ENCODE measurements at regions not wholly inside any gene's neighbourhood (a gene's known extent, or its start where the extent isn't known, plus 50 kb on each side); places are given as distances from the start of the nearest gene placed in this dataset.

- no peaks in the 10 kb centered on the region for H3K9me3 Mint-ChIP-seq
- DNase-seq (ENCODE audit: low spot score) (no peak), ATAC-seq (no peak)
- no peaks in the 10 kb centered on the region for H3F3A ChIP-seq (replicated peaks; ENCODE audit: low read depth)
- no peak overlapping the region for H3K4me2 ChIP-seq
- no peaks in the 10 kb centered on the region for H3K36me3 ChIP-seq (ENCODE audit: insufficient read depth)
- H3K79me2 ChIP-seq (replicated peaks; ENCODE audit: insufficient read depth), result no peaks in the 10 kb centered on the region
- H2AFZ ChIP-seq, result no peak overlapping the region
- H3K4me3 ChIP-seq, result no peak overlapping the region
- H3K36me3 Mint-ChIP-seq (ENCODE audit: low read depth), result no peaks in the 10 kb centered on the region
- no peaks in the 10 kb centered on the region for H4K20me1 ChIP-seq (replicated peaks; ENCODE audit: insufficient read depth)
- no peak overlapping the region for H3K27ac Mint-ChIP-seq
- no peaks in the 10 kb centered on the region for H3K27me3 Mint-ChIP-seq (ENCODE audit: insufficient read depth, low read depth, poor library complexity)
- no peak overlapping the region for H3K27ac ChIP-seq (ENCODE audit: low read depth)
- H3K9me2 ChIP-seq (ENCODE audit: insufficient read depth), result no peaks in the 10 kb centered on the region
- H3K4me1 ChIP-seq (ENCODE audit: insufficient read depth), result no peaks in the 10 kb centered on the region
- no peaks in the 10 kb centered on the region for H3K4me1 Mint-ChIP-seq
- H3K27me3 ChIP-seq (ENCODE audit: insufficient read depth), result no peaks in the 10 kb centered on the region
- TF ChIP-seq ZNF114 (CRISPR knock-in tag; IDR thresholded peaks at IDR 0.05) (no peak), CREB1 (CRISPR knock-in tag; IDR thresholded peaks at IDR 0.05; ENCODE audit: low read depth) (no peak), CTCF (conservative IDR thresholded peaks at IDR 0.05; ENCODE audit: low read depth in 2 of 2) (no peak), STAT1 (IDR thresholded peaks at IDR 0.05; ENCODE audit: unreplicated experiment) (no peak), EZH2 (IDR thresholded peaks at IDR 0.05; ENCODE audit: low read depth, unreplicated experiment) (no peak), ZNF331 (CRISPR knock-in tag; IDR thresholded peaks at IDR 0.05; ENCODE audit: low read depth) (no peak), ZNF462 (CRISPR knock-in tag; IDR thresholded peaks at IDR 0.05) (no peak), NANOG (IDR thresholded peaks at IDR 0.05; ENCODE audit: borderline replicate concordance) (no peak)
- no peak overlapping the region for H3K4me3 Mint-ChIP-seq
Measured at GRCh38 chr4:162221148-162221547, 57.3 kb upstream of the FSTL5 start.
